Esophagus mucosa (tissue), 1 donor: ENCODE measurements at regions not wholly inside any gene's neighbourhood (a gene's known extent, or its start where the extent isn't known, plus 50 kb on each side); places are given as distances from the start of the nearest gene placed in this dataset.
"Not testable (repeated sequence)": the region's sequence is repeated elsewhere in the genome, so short reads cannot be mapped to it uniquely, and the experiment has no call there.

ENCODE experiments used
- ATAC-seq: fragments of 200-7000 bp; cut with Tn5 transposase; one replicate; pipeline ENCODE4 v1.9.1; 2020
- donor health status: DM: yes; HTN: yes; CAD: no.

DNA sequence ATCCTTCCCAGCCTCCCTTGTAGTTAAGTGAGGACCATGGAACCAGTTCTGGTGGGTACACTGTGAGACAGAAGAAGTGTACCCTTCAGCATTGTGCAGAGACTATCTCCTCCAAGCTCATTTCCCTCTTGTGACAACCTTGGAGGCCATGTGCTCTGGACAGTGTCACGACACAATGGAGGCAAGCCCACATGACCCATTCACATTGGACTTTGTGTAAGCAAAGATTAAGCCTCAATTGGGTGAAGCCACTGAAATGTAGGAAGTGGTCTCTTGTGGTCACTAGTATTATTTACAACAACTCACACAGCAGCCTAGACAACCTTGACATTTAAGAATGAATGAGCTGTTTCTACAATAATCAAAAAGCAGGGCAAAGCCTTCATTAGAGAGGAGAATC is 124.2 kb downstream of the INHBA start:
- no peak for ATAC-seq

DNA sequence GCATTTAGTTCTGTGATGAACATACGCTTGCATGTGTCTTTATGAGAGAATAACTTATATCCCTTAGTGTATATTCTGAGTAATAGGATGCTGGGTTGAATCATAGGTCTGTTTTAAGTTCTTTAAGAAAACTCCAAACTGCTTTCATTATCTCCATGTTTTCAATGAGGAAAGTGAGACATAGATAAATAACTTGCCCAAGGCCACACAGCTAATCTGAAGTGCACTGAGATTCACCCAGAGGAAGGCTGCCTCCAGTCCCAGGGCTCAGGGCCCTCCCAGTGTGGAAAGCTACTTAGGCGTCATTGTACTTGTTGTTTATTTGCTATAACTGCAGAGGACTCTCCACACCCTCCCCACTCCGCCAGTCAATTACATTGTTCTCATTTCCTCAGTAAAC is 126.7 kb downstream of the INHBA start:
- ATAC-seq: no peak

DNA sequence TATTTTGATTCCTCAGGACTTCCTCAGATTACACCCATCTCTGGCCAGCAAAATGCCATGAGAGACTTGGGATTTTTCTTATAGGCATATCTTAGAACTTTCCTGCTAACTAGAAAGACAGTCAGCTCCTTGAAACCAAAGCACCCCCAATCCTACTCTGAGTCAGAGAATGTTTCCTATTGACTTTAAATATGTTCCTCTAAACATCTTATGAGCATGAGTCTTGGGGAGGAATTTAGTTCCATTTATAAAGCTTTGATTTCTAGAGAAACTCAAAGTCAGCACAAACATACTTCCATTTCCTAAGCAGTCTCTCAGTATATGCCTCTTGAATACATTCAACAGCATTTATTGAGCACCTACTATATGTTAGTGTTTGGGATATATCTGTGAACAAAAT is 128.5 kb downstream of the INHBA start:
- ATAC-seq: no peak

DNA sequence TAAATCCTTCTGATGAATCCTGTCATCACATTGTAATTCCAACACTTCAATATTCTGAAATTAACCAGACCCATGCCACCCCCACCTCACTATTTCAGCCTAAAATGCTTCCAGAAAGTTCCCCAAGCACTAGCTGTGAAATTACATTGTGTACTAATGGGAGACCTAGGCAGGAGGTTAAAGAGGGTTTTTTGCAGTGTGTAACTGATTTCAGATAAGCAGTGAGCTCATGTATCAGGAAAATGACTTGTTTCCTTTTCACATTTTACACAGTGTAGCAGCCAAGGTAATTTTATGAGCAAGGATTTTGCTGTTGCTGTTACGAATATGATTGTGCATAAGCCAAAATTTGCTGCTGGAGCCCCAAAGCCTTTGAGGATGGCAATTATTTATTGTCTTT is 129.0 kb downstream of the INHBA start:
- ATAC-seq: no peak

DNA sequence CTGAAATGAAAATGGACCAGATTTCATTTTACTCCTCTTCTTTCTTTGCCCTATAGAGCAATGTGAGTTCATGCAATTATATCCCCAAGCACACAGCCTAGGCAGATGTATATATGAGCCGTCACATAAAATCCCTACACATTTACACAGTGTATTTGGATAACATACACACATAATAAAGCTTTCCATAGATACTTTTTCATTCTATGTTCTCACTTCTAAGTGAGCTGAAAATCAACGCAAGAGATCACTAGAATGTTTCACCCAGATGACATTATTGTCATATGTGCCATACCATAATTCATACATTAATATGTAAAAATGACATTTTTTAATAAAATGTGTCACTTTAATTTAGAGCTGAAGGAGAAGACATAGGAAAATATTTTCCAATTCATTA is 129.4 kb downstream of the INHBA start:
- no peak for ATAC-seq

DNA sequence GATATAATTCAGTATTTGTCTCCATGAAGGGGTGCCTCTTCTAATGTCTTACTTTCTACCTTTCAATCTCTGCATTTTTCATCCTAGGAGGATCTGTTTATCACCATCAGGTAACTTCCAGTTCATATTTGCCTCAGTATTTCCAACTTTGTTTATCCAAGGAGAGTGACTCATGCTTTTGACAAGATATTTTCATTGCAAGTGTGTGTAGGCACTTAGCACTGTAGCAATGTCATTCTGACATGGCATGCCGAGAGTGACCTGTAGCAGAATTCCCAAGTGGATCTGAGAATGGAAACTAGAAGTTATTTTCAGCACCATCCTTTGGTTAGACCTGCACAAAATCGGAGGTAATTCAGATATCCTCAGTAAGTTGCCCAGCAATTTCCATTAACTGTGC is 129.9 kb downstream of the INHBA start:
- ATAC-seq: peak; percentile 49

DNA sequence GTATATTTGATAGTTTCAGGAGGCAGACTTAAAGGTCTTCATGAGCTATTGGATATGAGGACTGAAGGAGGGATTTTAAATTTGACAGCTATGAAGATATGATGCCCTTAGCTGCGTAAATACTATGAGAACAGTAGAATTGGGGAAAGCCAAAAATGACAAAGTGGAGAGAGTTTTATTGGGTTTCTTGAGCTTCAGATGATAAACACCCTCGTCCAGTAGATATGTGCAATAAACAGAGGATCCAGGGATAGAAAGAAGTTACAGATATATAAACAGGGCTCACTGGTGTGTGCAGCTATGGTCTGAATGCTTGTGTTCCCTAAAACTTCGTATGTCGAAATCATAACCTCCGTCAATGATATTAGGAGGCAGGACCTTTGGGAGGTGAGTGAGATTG is 131.3 kb downstream of the INHBA start:
- no peak for ATAC-seq

DNA sequence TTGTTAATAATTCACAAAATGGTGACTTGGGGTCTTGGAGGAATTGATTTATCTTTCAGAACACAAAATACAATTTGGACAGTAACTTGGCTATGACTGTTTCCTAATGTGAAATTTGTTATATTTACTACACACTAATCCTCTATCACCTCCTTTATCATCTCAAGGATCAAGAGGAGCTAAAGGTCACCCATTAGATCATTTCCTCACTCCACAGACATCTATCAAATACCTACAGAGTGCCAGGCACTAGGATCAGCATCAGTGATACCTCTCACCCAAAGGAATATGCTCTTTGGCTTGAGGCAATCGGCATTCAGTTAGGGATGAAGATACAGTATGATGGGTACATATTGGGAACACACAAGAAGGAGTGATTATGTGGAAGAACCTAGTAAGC is 132.1 kb downstream of the INHBA start:
- no peak for ATAC-seq

DNA sequence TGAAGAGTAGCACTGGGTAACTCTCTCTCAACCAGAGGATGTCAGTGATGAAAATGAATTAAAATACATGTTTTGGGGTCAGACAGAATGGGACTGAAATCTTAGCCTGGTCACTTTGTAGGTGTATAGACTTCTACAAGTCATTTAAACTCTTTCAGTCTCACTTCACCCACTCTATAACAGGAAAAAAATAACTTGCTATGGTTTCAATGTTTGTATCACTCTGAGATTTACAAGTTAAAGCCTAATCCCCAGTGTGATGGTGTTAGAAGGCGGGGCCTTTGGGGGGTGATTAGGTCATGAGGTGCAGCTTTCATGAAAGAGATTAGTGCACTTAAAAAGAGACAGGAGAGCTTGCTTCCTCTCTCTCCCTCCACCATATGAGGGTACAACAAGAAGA is 134.8 kb downstream of the INHBA start:
- ATAC-seq: no peak

DNA sequence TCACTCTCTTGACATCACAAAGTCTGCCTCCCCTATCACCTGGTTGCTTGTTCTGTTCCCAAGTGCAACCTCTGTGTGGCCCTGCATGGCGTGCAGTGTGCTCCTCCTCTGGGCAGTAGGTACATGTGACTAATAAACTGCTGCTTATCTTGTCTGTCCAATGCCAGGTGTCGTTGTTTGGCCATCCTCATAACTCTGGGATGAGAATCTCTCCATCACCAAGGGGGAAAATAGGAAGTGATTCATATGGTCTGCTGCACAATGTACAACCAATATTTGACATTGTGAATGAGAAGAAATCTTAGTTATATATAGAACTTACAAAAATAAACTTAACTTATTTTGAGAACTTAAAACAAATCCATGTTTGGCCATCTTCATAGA is 135.2 kb downstream of the INHBA start:
- no peak for ATAC-seq

DNA sequence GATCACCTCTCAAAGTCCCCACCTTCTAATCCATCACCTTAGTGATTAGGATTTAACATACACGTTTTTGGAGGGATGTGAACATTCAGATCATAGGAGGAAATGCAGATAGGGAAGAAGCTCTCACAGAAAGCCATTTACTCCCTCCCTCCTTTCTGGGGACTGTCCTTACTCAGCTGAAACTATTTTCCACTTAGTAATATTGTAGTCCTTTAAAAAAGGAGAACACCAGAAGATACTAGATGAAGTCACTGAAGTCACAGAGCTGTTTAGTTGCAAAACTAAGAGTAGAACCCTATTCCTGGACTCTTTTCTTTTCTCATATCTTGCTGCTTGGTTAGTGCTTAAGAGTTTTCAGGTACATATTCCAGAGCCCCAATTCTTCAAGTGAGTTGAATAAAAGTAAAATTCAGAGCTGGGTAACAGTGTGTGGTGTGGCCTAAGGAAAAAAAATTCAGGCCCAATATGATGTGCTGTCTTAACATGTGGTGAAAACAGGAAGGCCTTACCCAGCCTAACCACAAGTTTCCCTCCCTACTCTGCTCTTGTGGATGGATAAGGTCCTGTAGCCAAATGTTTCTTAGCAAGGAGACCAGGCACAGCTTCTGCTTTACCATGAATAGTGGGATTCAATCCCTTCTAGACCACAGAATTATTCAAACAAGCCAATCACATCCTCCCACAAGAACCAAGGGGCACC is 135.7 kb downstream of the INHBA start:
- ATAC-seq: no peak

DNA sequence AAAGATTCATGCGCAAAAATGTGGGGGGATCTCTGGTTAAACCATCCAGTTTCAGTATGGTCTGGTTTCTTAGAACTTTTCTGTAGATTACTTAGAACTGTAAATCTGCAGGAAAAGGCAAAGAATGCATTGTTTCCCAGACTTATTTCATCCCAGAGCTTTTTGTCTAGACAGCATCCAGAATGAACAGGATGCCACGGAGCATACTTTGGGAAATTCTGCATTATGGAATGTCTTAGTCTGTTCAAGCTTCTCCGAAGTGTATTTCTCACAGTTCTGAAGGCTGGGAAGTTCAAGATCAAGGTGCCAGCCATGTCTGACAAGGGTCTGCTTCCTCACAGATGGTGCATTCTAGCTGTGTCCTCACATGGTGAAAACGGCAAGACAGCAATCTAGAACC is 136.3 kb downstream of the INHBA start:
- no peak for ATAC-seq

DNA sequence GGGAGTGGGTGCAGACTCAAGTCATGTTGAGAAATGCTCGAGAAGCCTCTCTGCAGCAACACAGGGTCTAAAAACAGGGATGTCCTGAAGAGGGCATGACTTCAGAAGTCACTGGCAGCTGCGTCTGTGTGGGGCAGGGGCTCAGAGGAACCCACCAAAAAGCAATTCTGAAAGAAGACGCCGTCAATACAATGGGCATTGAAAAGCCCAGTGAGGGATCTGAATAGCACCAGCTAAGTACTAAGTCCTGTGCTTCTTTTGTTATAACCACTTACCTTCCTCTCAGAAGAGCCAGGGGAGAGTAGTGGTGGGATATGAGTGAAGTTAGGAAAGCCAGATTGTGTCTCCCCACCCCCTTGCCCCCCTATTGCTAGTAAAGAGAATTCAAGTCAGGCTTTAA is 137.2 kb downstream of the INHBA start:
- ATAC-seq: no peak

DNA sequence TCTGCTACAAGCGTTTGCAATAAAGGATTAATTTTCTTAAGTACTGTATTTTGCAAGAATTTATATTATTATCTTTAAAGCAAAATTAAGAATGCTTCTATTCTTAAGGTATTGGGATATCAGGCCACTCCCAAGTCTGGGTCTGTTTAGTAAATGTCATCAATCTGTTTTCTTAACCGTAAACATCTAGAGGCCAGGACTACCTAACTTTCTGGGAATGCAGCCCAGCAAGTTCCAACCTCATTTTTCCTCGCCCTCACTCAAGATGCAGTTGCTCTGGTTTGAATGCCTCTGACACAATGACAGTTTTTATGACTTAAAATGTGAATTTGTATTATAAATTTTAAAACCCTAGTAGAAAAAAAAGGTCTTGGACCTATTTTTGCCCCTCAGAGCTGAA is 143.5 kb downstream of the INHBA start:
- no peak for ATAC-seq

DNA sequence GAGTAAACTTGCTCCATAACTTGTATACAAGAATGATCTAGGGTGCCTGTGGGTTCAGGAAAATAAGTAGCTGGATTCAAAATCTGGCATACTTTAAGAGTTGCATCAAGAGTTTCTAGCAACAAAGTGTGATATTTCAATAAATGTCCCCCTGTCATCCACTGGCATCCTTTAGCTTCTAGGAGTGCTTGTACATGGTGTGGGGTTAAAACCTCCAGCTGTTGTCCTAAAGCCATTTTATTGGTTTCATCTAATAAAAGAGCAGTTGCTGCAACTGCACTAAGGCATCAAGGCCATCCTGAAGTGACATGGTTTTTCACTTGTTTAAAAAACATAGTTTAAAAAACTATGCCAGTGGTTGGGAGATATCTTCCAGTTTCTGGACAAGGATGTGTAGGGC is 148.4 kb downstream of the INHBA start:
- no peak for ATAC-seq

DNA sequence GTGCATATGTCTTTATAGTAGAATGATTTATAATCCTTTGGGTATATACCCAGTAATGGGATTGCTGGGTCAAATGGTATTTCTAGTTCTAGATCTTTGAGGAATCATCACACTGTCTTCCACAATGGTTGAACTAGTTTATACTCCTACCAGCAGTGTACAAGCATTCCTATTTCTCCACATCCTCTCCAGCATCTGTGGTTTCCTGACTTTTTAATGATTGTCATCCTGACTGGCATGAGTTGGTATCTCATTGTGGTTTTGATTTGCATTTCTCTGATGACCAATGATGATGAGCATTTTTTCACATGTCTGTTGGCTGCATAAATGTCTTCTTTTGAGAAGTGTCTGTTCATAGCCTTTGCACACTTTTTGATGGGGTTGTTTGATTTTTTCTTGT is 152.8 kb downstream of the INHBA start:
- ATAC-seq: not testable (repeated sequence)

DNA sequence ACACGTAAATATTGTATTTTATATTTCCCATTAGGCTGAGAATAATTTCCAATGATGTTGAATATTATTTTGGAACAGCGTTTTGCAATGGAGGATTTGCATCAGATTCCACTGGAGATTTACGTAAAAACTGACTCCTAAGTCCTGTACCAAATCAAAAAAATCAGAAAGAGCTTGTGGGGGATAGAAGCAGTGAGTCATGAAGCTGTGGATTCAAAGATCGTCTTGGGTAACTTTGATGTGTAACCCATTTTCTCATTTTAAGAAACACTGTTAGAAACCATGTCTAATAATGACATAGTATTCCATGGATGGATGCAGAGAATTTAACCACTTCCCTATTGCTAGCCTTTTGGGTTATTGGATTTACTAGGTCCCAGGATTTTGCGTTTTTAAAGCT is 158.6 kb downstream of the INHBA start:
- ATAC-seq: no peak

DNA sequence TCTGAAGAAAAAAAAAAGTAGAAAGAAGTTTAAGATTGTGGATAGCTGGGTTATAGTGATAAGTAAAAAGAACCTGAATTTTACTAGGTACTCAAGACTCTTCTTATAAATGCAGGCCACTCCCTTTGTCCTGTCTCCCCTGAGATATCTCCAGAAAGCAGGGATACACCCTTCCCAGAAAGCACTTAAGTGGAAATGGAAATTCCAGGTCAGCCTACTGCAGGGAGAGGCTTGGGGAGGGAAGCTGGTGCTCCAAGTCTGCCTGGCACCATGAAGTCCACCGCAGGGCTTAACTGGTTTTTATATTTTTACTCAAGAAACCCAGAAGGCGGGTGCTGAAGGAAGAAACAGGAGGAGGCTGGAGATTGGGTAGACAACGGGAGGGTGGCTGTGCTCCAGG is 162.3 kb downstream of the INHBA start:
- ATAC-seq: no peak

DNA sequence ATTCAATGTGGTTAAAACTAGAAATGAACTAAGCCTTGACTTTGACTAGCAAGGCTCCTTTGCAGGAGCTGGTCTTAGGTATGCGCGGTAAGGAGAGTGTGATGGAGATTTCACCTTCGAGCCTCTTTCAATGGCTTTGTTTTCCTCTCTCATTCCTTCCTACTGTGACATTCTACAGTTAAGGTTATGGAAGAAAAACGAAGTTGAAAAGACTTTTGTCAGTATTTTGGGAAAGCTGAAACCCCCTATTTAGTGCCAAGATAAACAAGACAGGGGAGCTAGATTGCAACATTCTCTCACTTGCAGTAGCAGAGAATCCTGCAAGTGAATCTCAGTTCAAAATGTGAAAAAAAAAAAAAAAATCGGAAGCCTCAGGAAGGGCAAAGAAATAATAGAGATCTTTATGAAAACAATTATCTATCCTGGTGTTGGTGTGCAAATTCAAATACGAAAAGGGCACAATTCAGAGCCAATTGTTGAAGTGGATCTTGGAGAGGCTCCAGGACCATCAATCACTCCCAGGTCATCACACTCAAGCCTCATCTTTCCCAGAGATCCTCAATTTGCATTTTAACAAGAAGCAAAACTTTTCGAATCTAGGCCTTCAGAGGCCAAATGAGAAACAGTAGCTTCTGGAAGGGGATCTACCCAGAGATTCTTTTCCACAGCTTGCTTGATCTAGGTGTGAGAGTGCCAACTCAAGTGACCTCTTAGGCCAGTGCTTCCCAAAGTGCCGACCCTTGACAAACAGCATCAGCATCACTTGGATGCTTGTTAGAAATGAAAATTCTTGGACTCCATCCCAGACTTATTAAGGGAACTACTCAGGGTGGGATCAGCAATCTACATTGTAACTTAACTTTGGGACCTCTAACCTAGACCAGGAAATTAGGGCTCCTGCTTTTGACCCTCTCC is 163.8 kb downstream of the INHBA start:
- ATAC-seq: no peak

DNA sequence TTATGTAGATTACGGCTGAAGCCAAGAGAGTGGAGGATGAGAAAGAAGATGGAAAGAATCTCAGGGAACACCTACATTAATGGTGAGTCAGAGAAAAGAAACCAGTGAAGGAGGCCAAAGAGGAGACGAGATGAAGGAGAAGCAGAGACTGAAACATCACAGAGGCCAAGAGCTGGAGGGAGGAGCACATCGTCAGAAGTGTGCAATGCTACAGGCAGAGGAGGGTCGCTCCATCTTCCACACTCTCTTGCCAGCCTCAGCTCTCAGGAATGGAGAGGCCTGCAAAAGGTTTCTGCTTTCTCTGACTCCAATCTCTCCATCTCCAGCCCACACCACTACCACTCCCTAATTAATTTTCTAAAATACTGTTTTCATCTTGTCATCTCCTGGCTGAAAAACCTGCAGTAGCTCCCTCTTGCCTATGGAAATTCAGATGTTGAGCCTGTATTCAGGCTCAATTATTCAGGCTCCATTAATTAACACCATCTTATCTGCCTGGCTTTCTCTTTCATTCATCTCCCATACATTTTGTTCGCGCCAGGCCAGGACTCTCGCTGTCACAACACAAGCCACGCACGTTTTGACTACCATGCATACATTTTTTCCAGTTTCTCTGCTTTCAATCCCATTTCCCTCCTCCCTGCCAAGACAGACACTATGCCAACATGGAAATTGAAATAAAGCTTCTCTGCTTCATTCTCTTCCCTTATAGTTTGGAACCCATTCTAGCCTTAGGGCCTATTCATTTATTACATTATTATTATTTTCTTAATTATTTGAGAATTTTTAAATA is 165.8 kb downstream of the INHBA start:
- ATAC-seq: no peak

DNA sequence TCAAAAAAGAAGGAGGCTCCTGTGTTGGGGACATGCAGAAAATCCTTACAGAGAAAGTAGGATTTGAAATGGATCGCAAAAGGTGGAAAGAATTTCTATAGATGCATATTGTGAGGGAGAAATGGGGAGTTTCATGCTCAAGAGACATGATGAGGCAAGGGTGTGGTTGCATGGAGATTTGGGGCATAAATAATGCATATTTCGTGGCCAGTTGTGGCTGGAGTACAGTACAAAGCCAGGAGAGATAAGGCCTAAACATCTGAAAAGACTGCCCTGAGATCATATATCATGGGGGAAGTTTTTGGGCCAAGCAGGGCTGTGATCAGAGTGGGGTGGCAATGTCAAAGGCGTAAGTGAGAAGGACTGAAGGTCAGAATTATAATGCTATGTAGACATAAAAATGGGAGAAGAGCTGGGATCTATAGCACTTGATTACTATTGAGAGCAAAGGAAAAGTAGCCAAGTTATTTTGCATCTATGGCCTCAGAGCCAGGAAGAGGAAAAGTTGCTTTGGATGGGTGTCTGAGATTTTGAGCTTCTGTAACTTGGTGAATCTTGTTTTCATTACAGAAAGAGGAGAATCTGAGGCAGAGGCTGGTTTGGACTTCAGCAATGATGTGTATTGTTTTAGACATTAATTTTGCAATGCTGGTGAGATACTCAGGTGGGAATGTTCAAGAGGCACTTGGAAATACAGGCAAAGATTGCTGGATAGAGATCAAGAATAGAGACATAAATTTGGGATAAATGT is 166.6 kb downstream of the INHBA start:
- no peak for ATAC-seq

DNA sequence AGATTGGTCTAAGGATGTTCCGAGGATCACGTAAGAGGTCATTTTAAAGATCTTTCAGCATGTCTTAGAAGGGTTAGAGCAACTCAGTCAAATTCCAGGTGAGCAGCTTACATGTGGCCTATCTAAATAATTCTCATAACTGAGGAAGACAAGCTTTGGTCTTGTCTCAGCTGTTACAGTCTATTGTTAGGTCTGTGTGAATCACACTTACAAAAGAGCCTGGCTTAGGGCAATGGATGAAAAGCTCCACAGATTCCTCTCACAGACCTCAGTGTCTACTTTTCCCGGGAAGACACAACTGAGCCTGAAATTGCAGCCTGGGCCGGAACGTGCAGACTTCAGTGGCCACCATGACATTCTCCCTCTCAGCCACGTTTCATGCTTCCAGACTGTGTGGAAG is 173.1 kb downstream of the INHBA start:
- ATAC-seq: no peak

DNA sequence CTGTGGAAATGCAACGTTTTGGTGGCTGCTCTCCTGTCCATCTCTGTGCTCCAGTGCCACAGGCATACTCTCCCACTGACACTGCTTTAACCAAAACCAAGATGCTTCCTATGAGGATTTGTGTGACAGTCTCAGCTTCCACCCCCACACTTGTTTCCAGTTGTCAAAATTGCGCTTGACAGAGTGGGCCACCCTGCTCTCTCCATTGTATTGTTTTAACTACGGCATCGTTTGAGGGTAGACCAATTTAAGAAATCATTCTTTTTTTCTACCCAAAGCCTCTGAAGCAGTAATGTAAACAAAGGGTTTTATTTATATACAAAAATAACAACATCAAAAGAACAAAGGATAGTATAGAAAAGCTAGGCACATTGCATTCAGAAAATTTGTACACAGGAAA is 178.0 kb downstream of the INHBA start:
- ATAC-seq: no peak
